HCT116 (cell line): ENCODE measurements at regions not wholly inside any gene's neighbourhood (a gene's known extent, or its start where the extent isn't known, plus 50 kb on each side); places are given as distances from the start of the nearest gene placed in this dataset.

Experiments
- ATAC-seq: fragments of 200-7000 bp; cut with Tn5 transposase; 2 replicates; pipeline ENCODE4 v1.9.1; 2020; ENCODE audit warnings: mild to moderate bottlenecking, moderate library complexity
- BruUV-seq: library from RNA; stranded (reverse); fragments of 400-500 nt; replicated peaks from 2 replicates; lab custom pipeline; 2021; lab: Mats Ljungman, UMichigan
- CTCF ChIA-PET: fragments of 300-600 bp; sonication (Branson Sonifier 250); formaldehyde crosslinking; loops from one replicate; lab custom pipeline; 2021; ENCODE audit warnings: antibody characterized with exemption; lab: Charles Lee
- POLR2A ChIA-PET: fragments of 300-600, 350-600 bp; sonication (Branson Sonifier 250); formaldehyde crosslinking; loops from one replicate; lab custom pipeline; 2021; ENCODE audit warnings: antibody characterized with exemption; lab: Charles Lee
- RAD21 ChIA-PET, 2 experiments: fragments of 300-600 bp; sonication (Branson Sonifier 250); formaldehyde crosslinking; loops; one replicate each; lab custom pipeline; 2023; ENCODE audit warnings: low total read pairs in 2 of 2; ENCODE audit not compliant: uncharacterized antibody in 2 of 2, unreplicated experiment in 2 of 2, low non-redundant PET in 1 of 2; lab: Charles Lee
- DNase-seq: peaks from one replicate; pipeline ENCODE4 v3.0.0-alpha.2; 2010; ENCODE audit warnings: low read depth, low spot score
- H2AFZ ChIP-seq: fragments of 200-600 bp; shearing (Covaris generic), sonication (generic); 2 replicates; pipeline ENCODE4 v1.6.1; 2017; ENCODE audit warnings: low read depth, mixed run types, mixed read lengths, antibody characterized with exemption, low read length; ENCODE audit not compliant: poor library complexity, severe bottlenecking
- H3K27ac ChIP-seq: 2 replicates; pipeline ENCODE4 v1.5.1; 2012; ENCODE audit warnings: low read depth, low read length
- H3K27me3 ChIP-seq: fragments of 200-600 bp; sonication (generic); 2 replicates; pipeline ENCODE4 v1.6.1; 2016; ENCODE audit warnings: mixed run types, low read length, mixed read lengths; ENCODE audit not compliant: insufficient read depth
- H3K36me3 ChIP-seq, 2 experiments: fragments of 200-500 bp in 1 of 2; fragments of 200-600 bp in 1 of 2; sonication (Bioruptor generic) in 1 of 2; sonication (generic) in 1 of 2; 2 replicates each; pipeline versions ENCODE4 v1.5.1 to v1.6.1; 2014 to 2016; ENCODE audit warnings: low read length in 2 of 2, inconsistent platforms in 1 of 2, mixed read lengths in 1 of 2, mixed run types in 1 of 2; ENCODE audit not compliant: insufficient read depth in 2 of 2, control insufficient read depth in 1 of 2
- H3K4me1 ChIP-seq, 2 experiments: fragments of 200-600 bp in 1 of 2; sonication (generic) in 1 of 2; 2 replicates each; pipeline versions ENCODE4 v1.5.1 to v1.6.1; 2012 to 2017; ENCODE audit warnings: low read length in 2 of 2, inconsistent platforms in 1 of 2, mild to moderate bottlenecking in 1 of 2, mixed read lengths in 1 of 2, mixed run types in 1 of 2, moderate library complexity in 1 of 2; ENCODE audit not compliant: insufficient read depth in 2 of 2, control insufficient read depth in 1 of 2
- H3K4me2 ChIP-seq: fragments of 200-600 bp; sonication (generic); 2 replicates; pipeline ENCODE4 v1.6.1; 2017; ENCODE audit warnings: mixed run types, low read length, mixed read lengths
- H3K4me3 ChIP-seq, 2 experiments: fragments of 200-600 bp in 1 of 2; sonication (generic) in 1 of 2; replicated peaks in 1 of 2; 2 replicates each; pipeline ENCODE4 v1.5.1; 2011 to 2016; ENCODE audit warnings: low read length in 2 of 2, control low read depth in 1 of 2, low read depth in 1 of 2, mild to moderate bottlenecking in 1 of 2, mixed read lengths in 1 of 2, mixed run types in 1 of 2
- H3K79me2 ChIP-seq: fragments of 200-600 bp; sonication (generic); 2 replicates; pipeline ENCODE4 v1.6.1; 2017; ENCODE audit warnings: mild to moderate bottlenecking, mixed run types, low read length, moderate library complexity, mixed read lengths; ENCODE audit not compliant: insufficient read depth
- H3K9ac ChIP-seq: fragments of 200-600 bp; sonication (generic); 2 replicates; pipeline ENCODE4 v1.6.1; 2016; ENCODE audit warnings: low read length, mixed read lengths
- H3K9me2 ChIP-seq: fragments of 200-600 bp; sonication (generic), shearing (Covaris generic); 2 replicates; pipeline ENCODE4 v1.6.1; 2017; ENCODE audit warnings: mixed run types, mild to moderate bottlenecking, moderate library complexity; ENCODE audit not compliant: insufficient read depth
- H3K9me3 ChIP-seq, 2 experiments: fragments of 200-500 bp in 1 of 2; fragments of 200-600 bp in 1 of 2; sonication (Bioruptor generic) in 1 of 2; sonication (generic) in 1 of 2; 2 replicates each; pipeline ENCODE4 v1.6.1; 2014 to 2017; ENCODE audit warnings: low read length in 2 of 2, mixed read lengths in 2 of 2, inconsistent platforms in 1 of 2, low read depth in 1 of 2, mild to moderate bottlenecking in 1 of 2, mixed run types in 1 of 2, moderate library complexity in 1 of 2; ENCODE audit not compliant: control insufficient read depth in 1 of 2, insufficient read depth in 1 of 2
- H4K20me1 ChIP-seq: fragments of 200-600 bp; sonication (generic), shearing (Covaris generic); 2 replicates; pipeline ENCODE4 v1.6.1; 2017; ENCODE audit warnings: mixed run types, mild to moderate bottlenecking, moderate library complexity; ENCODE audit not compliant: insufficient read depth
- CBX3 ChIP-seq: IDR thresholded peaks from 2 replicates; pipeline ENCODE4 v1.6.1; 2012; ENCODE audit warnings: low read depth
- CEBPB ChIP-seq: IDR thresholded peaks from 2 replicates; pipeline ENCODE4 v1.6.1; 2012; ENCODE audit warnings: low read depth
- CTCF ChIP-seq, 3 experiments: fragments of 200-600 bp in 1 of 3; sonication (generic) in 1 of 3; IDR thresholded peaks in 2 of 3; conservative IDR thresholded peaks in 1 of 3; 2 replicates each; pipeline ENCODE4 v1.5.1; 2012 to 2017; ENCODE audit warnings: low read depth in 2 of 3, low read length in 2 of 3, antibody characterized with exemption in 1 of 3, borderline replicate concordance in 1 of 3, control low read depth in 1 of 3, mild to moderate bottlenecking in 1 of 3, mixed read lengths in 1 of 3, mixed run types in 1 of 3, moderate library complexity in 1 of 3; ENCODE audit not compliant: insufficient read depth in 1 of 3
- ELF1 ChIP-seq: IDR thresholded peaks from 2 replicates; pipeline ENCODE4 v1.6.1; 2012; ENCODE audit warnings: low read depth, borderline replicate concordance
- FOSL1 ChIP-seq: IDR thresholded peaks from 2 replicates; pipeline ENCODE4 v1.6.1; 2012; ENCODE audit warnings: low read depth
- MAX ChIP-seq: IDR thresholded peaks from 2 replicates; pipeline ENCODE4 v1.6.1; 2012
- POLR2AphosphoS5 ChIP-seq: IDR thresholded peaks from 2 replicates; pipeline ENCODE4 v1.6.1; 2011; ENCODE audit warnings: mild to moderate bottlenecking, low read depth, low read length, moderate library complexity
- SP1 ChIP-seq: IDR thresholded peaks from 2 replicates; pipeline ENCODE4 v1.6.1; 2012; ENCODE audit warnings: low read depth
- SRF ChIP-seq: IDR thresholded peaks from 2 replicates; pipeline ENCODE4 v1.6.1; 2012; ENCODE audit warnings: low read depth
- TCF7L2 ChIP-seq: IDR thresholded peaks from 2 replicates; pipeline ENCODE4 v1.7.0; 2011; ENCODE audit warnings: borderline replicate concordance, inconsistent platforms; ENCODE audit not compliant: insufficient read depth, insufficient read length; ENCODE audit errors: extremely low read depth
- YY1 ChIP-seq: IDR thresholded peaks from 2 replicates; pipeline ENCODE4 v1.6.1; 2011; ENCODE audit warnings: low read length, low read depth, moderate library complexity, mild to moderate bottlenecking; ENCODE audit not compliant: insufficient replicate concordance; ENCODE audit errors: extremely low read depth
- ZBTB33 ChIP-seq: IDR thresholded peaks from 2 replicates; pipeline ENCODE4 v1.6.1; 2011; ENCODE audit warnings: mild to moderate bottlenecking, low read length, moderate library complexity; ENCODE audit not compliant: insufficient replicate concordance; ENCODE audit errors: extremely low read depth
- intact Hi-C: fragments of 100-400 bp; cut with micrococcal nuclease; formaldehyde crosslinking; loops from 2 replicates; pipeline ENCODE4 v1.10.0; 2022

- H2AFZ ChIP-seq, result no peak overlapping the region
- BruUV-seq, result no TSS peak
- no peaks in the 10 kb centered on the region for H3K9me3 ChIP-seq
- H3K9ac ChIP-seq, result no peak overlapping the region
- no peak overlapping the region for H3K4me2 ChIP-seq
- POLR2A ChIA-PET, result no interaction called here
- no peaks in the 10 kb centered on the region for H3K9me2 ChIP-seq
- peaks cover 20% of the 10 kb centered on the region for H3K27me3 ChIP-seq
- H4K20me1 ChIP-seq, result no peaks in the 10 kb centered on the region
- H3K79me2 ChIP-seq, result no peaks in the 10 kb centered on the region
- no peak for ATAC-seq
- TF ChIP-seq ELF1 (no peak), FOSL1 (no peak), MAX (no peak), SRF (no peak), CBX3 (no peak), SP1 (no peak), YY1 (no peak), POLR2AphosphoS5 (no peak), ZBTB33 (no peak), CEBPB (no peak), CTCF (IDR thresholded peaks at IDR 0.05 in 2 of 3, conservative IDR thresholded peaks at IDR 0.05 in 1 of 3; ENCODE audit: borderline replicate concordance in 1 of 3, insufficient read depth in 1 of 3, low read depth in 2 of 3, low read length in 2 of 3) (no peak), TCF7L2 (no peak)
- intact Hi-C loops, result no loop called here
- H3K27ac ChIP-seq, result no peak overlapping the region
- RAD21 ChIA-PET, result no interaction called here
- no peaks in the 10 kb centered on the region for H3K4me1 ChIP-seq
- no peak for DNase-seq
- H3K4me3 ChIP-seq, result no peak overlapping the region
- CTCF ChIA-PET, result no interaction called here
- H3K36me3 ChIP-seq, result no peaks in the 10 kb centered on the region
Observed at GRCh38 chr3:72237679-72238009, 452.7 kb upstream of the PROK2 start.
